ENCODE measurements at regions not wholly inside any gene's neighbourhood (a gene's known extent, or its start where the extent isn't known, plus 50 kb on each side); places are given as distances from the start of the nearest gene placed in this dataset.

DNA sequence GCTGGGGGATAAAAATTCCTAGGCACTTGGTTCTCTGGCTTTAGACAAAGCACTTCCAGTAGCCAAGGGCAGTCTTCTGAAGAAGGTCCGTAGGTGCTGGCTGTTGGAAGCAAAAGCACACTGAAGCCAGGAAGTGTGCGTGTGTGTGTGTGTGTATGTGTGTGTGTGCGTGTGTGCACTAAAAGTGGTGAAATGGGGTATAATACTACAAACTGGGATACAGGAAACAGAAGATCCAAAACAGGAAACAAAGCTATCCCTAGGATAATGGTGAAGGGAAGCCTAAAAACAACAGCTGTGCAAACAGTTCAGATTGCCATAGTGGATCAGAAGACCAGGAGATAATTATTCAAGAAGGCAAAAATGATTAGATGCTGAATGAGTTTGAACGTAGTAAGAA, 103.4 kb downstream of the IL20RB start:
- Mint-ChIP-seq H3K9me3 (ENCODE audit: unreplicated experiment) (no peaks in the 10 kb centered on the region), H3K27me3 (ENCODE audit: unreplicated experiment) (no peaks in the 10 kb centered on the region), H3K36me3 (ENCODE audit: unreplicated experiment) (no peaks in the 10 kb centered on the region), H3K27ac (ENCODE audit: unreplicated experiment) (no peak overlapping the region), H3K4me3 (ENCODE audit: unreplicated experiment) (no peak overlapping the region), H3K4me1 (ENCODE audit: low read depth, unreplicated experiment) (no peaks in the 10 kb centered on the region)
- DNase-seq, result no peak
- TF ChIP-seq, protein P1, sequence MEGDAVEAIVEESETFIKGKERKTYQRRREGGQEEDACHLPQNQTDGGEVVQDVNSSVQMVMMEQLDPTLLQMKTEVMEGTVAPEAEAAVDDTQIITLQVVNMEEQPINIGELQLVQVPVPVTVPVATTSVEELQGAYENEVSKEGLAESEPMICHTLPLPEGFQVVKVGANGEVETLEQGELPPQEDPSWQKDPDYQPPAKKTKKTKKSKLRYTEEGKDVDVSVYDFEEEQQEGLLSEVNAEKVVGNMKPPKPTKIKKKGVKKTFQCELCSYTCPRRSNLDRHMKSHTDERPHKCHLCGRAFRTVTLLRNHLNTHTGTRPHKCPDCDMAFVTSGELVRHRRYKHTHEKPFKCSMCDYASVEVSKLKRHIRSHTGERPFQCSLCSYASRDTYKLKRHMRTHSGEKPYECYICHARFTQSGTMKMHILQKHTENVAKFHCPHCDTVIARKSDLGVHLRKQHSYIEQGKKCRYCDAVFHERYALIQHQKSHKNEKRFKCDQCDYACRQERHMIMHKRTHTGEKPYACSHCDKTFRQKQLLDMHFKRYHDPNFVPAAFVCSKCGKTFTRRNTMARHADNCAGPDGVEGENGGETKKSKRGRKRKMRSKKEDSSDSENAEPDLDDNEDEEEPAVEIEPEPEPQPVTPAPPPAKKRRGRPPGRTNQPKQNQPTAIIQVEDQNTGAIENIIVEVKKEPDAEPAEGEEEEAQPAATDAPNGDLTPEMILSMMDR (IDR thresholded peaks at IDR 0.05; ENCODE audit: partially characterized antibody, unreplicated experiment), result no peak

DNA sequence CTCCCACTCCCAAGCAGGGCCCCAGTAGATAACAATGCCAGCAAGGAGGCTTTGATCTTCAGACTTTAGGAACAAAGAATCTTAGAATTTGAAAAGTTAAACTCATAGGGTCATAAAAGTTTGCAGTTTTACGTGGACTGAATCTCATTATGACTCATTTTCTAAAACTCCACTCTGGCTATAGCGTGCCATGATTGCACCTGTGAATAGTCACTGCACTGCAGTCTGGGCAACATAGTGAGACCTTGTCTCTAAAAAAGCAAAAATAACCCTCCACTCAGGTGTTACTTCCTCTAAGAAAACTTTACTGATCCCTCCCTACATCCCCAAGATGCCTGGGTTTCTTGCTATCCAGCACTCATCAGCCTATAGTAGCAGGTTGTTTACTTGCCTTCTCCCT, 104.5 kb downstream of the IL20RB start:
- no peaks in the 10 kb centered on the region for H3K27me3 Mint-ChIP-seq (ENCODE audit: unreplicated experiment)
- TF ChIP-seq, protein P1 (IDR thresholded peaks at IDR 0.05; ENCODE audit: partially characterized antibody, unreplicated experiment), result no peak
- no peaks in the 10 kb centered on the region for H3K36me3 Mint-ChIP-seq (ENCODE audit: unreplicated experiment)
- no peak overlapping the region for H3K4me3 Mint-ChIP-seq (ENCODE audit: unreplicated experiment)
- no peak for DNase-seq
- H3K4me1 Mint-ChIP-seq (ENCODE audit: low read depth, unreplicated experiment), result no peaks in the 10 kb centered on the region
- no peak overlapping the region for H3K27ac Mint-ChIP-seq (ENCODE audit: unreplicated experiment)
- no peaks in the 10 kb centered on the region for H3K9me3 Mint-ChIP-seq (ENCODE audit: unreplicated experiment)

DNA sequence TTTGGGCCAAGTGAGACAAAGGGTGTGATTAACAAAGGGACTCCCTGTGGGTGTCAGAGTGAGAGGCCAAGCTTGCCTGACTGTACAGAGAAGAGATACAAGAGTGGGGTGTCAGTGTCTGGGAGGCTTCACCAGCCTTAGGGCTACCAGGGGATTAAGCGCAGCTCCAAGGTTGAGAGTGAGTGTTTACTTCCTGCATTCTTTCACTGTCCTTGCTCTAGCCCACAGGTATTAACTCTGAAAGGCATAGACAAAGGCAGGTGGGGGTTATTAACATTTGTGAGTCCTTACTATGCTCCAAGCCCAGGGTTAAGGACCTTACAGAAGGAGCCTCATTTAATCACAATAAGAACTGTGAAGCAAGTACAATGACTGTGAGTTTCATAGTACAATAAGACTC, 107.6 kb downstream of the IL20RB start:
- Mint-ChIP-seq H3K9me3 (ENCODE audit: unreplicated experiment) (no peaks in the 10 kb centered on the region), H3K4me3 (ENCODE audit: unreplicated experiment) (no peak overlapping the region)

GRCh38 chr3:137066092-137066491, 108.3 kb downstream of the IL20RB start:
- no peak for DNase-seq
- Mint-ChIP-seq H3K36me3 (ENCODE audit: unreplicated experiment) (peaks cover 3% of the 10 kb centered on the region), H3K27ac (ENCODE audit: unreplicated experiment) (no peak overlapping the region), H3K27me3 (ENCODE audit: unreplicated experiment) (no peaks in the 10 kb centered on the region), H3K4me1 (ENCODE audit: low read depth, unreplicated experiment) (no peaks in the 10 kb centered on the region), H3K9me3 (ENCODE audit: unreplicated experiment) (no peaks in the 10 kb centered on the region), H3K4me3 (ENCODE audit: unreplicated experiment) (no peak overlapping the region)
- TF ChIP-seq, protein P1 (IDR thresholded peaks at IDR 0.05; ENCODE audit: partially characterized antibody, unreplicated experiment), result no peak

More for the DNA sequence above, 107.6 kb downstream of the IL20RB start:
- Mint-ChIP-seq H3K27me3 (ENCODE audit: unreplicated experiment) (no peaks in the 10 kb centered on the region), H3K36me3 (ENCODE audit: unreplicated experiment) (no peaks in the 10 kb centered on the region), H3K27ac (ENCODE audit: unreplicated experiment) (no peak overlapping the region), H3K4me1 (ENCODE audit: low read depth, unreplicated experiment) (no peaks in the 10 kb centered on the region)
- TF ChIP-seq, protein P1 (IDR thresholded peaks at IDR 0.05; ENCODE audit: partially characterized antibody, unreplicated experiment), result no peak
- DNase-seq, result no peak

DNA sequence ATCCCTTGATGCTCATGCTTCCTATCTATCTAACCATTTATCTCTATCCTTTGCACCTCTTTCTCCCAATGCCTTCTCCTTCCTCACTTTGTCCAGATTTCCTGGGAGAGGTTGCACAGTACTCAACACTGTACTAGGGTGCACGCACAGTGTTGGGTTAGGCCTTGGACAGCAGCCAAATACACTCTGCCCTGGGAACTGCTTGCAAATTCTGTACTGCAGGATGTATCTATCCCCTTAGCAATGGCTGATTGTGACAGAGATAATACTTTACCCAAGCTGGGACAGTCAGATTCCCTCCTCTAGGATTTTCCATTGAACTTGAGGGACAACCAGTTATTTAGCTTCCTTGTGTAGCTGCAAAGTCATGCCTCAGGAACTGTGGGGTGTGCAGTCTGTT, 113.3 kb downstream of the IL20RB start:
- TF ChIP-seq, protein P1 (IDR thresholded peaks at IDR 0.05; ENCODE audit: partially characterized antibody, unreplicated experiment), result no peak
- no peak for DNase-seq
- Mint-ChIP-seq H3K36me3 (ENCODE audit: unreplicated experiment) (peaks cover 4% of the 10 kb centered on the region), H3K27ac (ENCODE audit: unreplicated experiment) (no peak overlapping the region), H3K9me3 (ENCODE audit: unreplicated experiment) (no peaks in the 10 kb centered on the region), H3K27me3 (ENCODE audit: unreplicated experiment) (no peaks in the 10 kb centered on the region), H3K4me1 (ENCODE audit: low read depth, unreplicated experiment) (no peaks in the 10 kb centered on the region), H3K4me3 (ENCODE audit: unreplicated experiment) (no peak overlapping the region)
